ENCODE measurements at regions not wholly inside any gene's neighbourhood (a gene's known extent, or its start where the extent isn't known, plus 50 kb on each side); places are given as distances from the start of the nearest gene placed in this dataset.

DNA sequence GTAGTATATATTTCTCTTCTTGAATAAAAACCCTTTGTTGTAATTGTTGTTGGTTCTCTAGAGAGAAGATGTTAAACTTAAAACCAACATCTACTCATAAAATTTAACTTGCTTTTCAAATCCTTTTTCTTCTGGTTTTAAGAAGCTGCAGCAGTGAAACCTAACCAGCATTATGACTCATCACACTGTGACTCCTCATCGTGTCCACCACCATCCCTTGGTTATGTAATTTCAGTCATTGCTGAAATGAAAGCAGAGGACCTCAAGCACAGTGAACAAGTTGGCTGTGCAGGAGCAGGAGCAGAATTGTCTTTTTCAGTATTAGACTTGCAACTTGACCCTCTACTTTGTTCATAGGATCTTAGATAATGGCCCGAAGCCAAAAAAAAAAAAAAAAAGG, 64.9 kb upstream of the HTR2A start:
- H3K4me3 ChIP-seq = no peak overlapping the region
- intact Hi-C loops (cut with DNase I, micrococcal nuclease) = no loop called here
- no peaks in the 10 kb centered on the region for H3K36me3 ChIP-seq (ENCODE audit: low read depth)
- TF ChIP-seq, protein P1, sequence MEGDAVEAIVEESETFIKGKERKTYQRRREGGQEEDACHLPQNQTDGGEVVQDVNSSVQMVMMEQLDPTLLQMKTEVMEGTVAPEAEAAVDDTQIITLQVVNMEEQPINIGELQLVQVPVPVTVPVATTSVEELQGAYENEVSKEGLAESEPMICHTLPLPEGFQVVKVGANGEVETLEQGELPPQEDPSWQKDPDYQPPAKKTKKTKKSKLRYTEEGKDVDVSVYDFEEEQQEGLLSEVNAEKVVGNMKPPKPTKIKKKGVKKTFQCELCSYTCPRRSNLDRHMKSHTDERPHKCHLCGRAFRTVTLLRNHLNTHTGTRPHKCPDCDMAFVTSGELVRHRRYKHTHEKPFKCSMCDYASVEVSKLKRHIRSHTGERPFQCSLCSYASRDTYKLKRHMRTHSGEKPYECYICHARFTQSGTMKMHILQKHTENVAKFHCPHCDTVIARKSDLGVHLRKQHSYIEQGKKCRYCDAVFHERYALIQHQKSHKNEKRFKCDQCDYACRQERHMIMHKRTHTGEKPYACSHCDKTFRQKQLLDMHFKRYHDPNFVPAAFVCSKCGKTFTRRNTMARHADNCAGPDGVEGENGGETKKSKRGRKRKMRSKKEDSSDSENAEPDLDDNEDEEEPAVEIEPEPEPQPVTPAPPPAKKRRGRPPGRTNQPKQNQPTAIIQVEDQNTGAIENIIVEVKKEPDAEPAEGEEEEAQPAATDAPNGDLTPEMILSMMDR (IDR thresholded peaks at IDR 0.05) = no peak
- no peaks in the 10 kb centered on the region for H3K9me3 ChIP-seq
- DNase-seq (peak in 1 of 3 donors; percentile 2), ATAC-seq (no peak)
- H3K4me1 ChIP-seq (ENCODE audit: low read depth) = no peaks in the 10 kb centered on the region

DNA sequence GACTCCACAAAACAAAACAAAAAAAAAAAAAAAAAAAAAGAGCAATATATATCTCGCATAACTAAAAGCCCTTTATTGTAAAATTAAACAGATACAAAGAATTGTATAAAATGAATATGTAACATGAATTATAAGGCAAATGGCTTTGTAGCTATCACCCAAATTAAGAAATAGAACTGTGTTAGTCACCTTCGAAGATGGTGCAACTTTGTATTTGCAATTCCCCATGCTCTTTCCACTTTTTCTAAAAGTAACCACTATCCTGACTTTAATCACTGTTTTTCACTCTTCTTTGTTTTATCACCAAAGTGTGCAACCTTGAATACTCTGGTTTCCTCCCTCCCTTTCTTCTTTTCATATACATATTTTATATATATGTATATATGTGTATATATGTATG, 57.1 kb upstream of the HTR2A start:
- intact Hi-C loops (cut with DNase I, micrococcal nuclease) = no loop called here
- Histone ChIP-seq H3K4me1 (ENCODE audit: low read depth) (no peaks in the 10 kb centered on the region), H3K4me3 (no peak overlapping the region), H3K9me3 (no peaks in the 10 kb centered on the region), H3K36me3 (ENCODE audit: low read depth) (no peaks in the 10 kb centered on the region)
- TF ChIP-seq, protein P1 (IDR thresholded peaks at IDR 0.05) = no peak
- no peak for ATAC-seq
- DNase-seq = no peak

DNA sequence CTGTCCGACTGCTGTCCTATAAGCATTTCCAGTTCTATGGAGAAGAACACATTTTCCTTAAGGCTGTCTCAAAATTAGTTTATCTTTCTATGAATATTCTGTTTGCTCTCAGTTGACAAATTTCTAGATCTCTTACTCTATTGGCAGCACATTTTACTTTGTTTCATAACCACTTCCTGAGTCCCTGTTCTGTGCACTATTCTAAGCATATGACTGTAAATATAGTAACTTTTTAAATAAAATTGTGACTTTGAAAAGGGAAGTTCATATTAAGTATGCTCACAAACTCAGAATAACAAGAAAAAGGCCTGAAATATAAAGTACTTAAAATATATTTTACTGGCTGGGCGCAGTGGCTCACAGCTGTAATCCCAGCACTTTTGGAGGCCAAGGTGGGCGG, 56.5 kb upstream of the HTR2A start:
- DNase-seq = no peak
- Histone ChIP-seq H3K4me1 (ENCODE audit: low read depth) (no peaks in the 10 kb centered on the region), H3K36me3 (ENCODE audit: low read depth) (no peaks in the 10 kb centered on the region), H3K4me3 (no peak overlapping the region), H3K9me3 (no peaks in the 10 kb centered on the region)
- intact Hi-C loops (cut with DNase I, micrococcal nuclease) = no loop called here
- TF ChIP-seq, protein P1 (IDR thresholded peaks at IDR 0.05) = no peak
- no peak for ATAC-seq

DNA sequence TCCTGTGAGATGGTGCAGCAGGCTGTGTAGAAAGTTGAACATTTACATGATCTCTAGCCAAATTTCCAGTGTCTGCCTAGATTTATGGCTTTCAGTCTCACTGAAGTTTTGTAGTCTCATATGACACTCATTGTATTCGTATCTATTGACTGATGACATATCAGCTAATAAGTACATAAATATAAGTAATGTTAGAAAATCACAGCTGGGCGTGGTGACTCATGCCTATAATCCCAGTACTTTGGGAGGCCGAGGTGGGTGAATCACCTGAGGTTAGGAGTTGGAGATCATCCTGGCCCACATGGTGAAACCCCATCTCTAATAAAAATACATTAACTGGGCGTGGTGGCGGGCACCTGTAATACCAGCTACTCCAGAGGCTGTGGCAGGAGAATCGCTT, 54.7 kb upstream of the HTR2A start:
- TF ChIP-seq, protein P1 (IDR thresholded peaks at IDR 0.05) = no peak
- no peak for DNase-seq
- H3K9me3 ChIP-seq = no peaks in the 10 kb centered on the region
- no peak for ATAC-seq
- H3K4me1 ChIP-seq (ENCODE audit: low read depth) = no peaks in the 10 kb centered on the region
- H3K36me3 ChIP-seq (ENCODE audit: low read depth) = no peaks in the 10 kb centered on the region
- no peak overlapping the region for H3K4me3 ChIP-seq
- intact Hi-C loops (cut with DNase I, micrococcal nuclease) = no loop called here

DNA sequence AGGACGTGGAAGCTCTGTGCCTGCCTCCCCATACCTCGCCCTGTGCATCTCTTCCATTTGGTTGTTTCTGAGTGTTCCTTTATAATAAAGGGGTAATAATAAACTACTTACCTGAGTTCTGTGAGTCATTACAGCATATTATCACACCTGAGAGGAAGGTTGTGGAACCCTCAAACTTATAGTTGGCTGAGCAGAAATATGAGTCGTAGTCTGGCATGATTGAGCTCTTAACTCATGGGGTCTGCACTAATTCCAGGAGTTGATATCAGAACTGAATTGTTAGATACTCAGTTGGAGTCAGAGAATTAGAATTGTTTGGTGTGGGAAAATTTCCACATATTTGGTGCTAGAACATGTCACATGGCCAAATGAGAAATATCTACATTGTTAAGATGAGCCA, 52.4 kb upstream of the HTR2A start:
- Histone ChIP-seq H3K4me1 (ENCODE audit: low read depth) (no peaks in the 10 kb centered on the region), H3K9me3 (no peaks in the 10 kb centered on the region), H3K4me3 (no peak overlapping the region), H3K36me3 (ENCODE audit: low read depth) (no peaks in the 10 kb centered on the region)
- TF ChIP-seq, protein P1 (IDR thresholded peaks at IDR 0.05) = no peak
- intact Hi-C loops (cut with DNase I, micrococcal nuclease) = no loop called here
- no peak for DNase-seq
- no peak for ATAC-seq

DNA sequence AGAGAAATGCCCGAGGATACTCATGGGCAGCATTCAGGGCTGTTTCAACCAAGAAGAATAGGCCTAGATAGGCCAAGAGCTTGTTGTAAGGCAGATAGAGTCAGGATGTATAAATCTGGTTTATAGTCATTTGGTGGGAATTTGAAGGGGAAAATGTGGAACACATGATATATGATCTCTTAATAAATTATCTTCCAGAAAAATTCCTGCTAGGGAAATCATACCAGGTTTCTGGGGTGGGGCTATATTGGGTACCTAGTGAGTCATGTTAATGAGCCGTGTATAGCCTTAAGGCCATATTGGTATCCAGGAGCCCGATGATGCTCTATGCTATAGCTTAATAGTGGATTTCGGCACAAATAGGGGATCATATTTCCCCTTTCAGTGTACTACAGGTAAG, 51.5 kb upstream of the HTR2A start:
- Histone ChIP-seq H3K4me3 (no peak overlapping the region), H3K4me1 (ENCODE audit: low read depth) (no peaks in the 10 kb centered on the region), H3K9me3 (no peaks in the 10 kb centered on the region), H3K36me3 (ENCODE audit: low read depth) (no peaks in the 10 kb centered on the region)
- TF ChIP-seq, protein P1 (IDR thresholded peaks at IDR 0.05) = no peak
- intact Hi-C loops (cut with DNase I, micrococcal nuclease) = no loop called here
- DNase-seq = no peak
- ATAC-seq = no peak
